ENCODE measurements at regions not wholly inside any gene's neighbourhood (a gene's known extent, or its start where the extent isn't known, plus 50 kb on each side); places are given as distances from the start of the nearest gene placed in this dataset.

DNA sequence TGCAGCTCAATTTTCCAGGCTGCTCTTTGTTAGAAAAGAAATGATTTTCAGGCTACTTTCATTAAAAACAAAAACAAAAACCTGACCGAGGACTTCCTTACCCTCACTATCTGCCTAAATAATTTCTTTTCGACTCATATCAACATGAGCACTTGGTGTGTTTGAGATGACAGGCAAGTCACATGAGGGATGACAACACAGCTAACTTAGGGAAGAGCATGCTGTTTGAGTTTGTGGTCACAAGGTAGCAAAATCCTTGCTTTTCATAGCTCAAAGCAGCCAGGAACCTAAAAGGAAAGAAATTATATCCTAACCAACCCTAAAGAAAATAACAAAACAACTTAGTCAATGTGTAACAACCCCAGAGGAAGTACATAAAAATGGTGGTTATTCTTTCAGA is 459.5 kb downstream of the KIF16B start:
- H3K27ac Mint-ChIP-seq: no peak overlapping the region
- H3K36me3 Mint-ChIP-seq (ENCODE audit: insufficient read depth): no peaks in the 10 kb centered on the region
- DNase-seq (ENCODE audit: low spot score, unreplicated experiment): no peak
- TF ChIP-seq, protein P1, sequence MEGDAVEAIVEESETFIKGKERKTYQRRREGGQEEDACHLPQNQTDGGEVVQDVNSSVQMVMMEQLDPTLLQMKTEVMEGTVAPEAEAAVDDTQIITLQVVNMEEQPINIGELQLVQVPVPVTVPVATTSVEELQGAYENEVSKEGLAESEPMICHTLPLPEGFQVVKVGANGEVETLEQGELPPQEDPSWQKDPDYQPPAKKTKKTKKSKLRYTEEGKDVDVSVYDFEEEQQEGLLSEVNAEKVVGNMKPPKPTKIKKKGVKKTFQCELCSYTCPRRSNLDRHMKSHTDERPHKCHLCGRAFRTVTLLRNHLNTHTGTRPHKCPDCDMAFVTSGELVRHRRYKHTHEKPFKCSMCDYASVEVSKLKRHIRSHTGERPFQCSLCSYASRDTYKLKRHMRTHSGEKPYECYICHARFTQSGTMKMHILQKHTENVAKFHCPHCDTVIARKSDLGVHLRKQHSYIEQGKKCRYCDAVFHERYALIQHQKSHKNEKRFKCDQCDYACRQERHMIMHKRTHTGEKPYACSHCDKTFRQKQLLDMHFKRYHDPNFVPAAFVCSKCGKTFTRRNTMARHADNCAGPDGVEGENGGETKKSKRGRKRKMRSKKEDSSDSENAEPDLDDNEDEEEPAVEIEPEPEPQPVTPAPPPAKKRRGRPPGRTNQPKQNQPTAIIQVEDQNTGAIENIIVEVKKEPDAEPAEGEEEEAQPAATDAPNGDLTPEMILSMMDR (IDR thresholded peaks at IDR 0.05; ENCODE audit: unreplicated experiment): no peak
- H3K9me3 Mint-ChIP-seq (ENCODE audit: low read depth): peaks cover 6% of the 10 kb centered on the region
- no peaks in the 10 kb centered on the region for H3K4me1 Mint-ChIP-seq (ENCODE audit: low read depth)
- H3K4me3 Mint-ChIP-seq (ENCODE audit: low read depth): no peak overlapping the region
- H3K27me3 Mint-ChIP-seq: no peaks in the 10 kb centered on the region

DNA sequence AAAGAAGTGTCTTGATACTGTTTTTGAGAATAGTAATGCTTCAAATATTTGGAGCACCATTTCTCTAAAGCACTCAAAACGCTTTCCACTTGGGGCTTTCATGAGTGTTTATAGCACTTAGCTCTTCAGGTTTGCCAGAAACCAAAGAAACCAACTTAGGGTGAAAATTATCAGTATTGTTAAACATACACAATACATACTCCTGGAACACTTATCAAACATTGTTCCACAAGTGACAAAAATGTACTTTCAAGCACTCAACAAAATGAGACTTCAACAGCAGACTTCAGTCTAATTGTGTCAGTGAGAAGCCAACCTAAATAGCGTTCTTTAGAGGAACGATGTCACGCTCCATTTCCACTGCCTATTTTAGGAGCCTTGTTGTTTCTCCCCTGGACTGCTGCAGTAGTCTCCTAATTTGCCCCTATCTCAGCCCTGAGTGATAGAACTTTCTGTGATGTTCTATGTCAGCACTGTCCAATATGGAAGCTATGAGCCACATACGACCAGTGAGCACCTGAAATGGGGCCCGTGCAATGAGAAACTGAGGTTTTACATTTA is 461.3 kb downstream of the KIF16B start:
- peaks cover 2% of the 10 kb centered on the region for H3K9me3 Mint-ChIP-seq (ENCODE audit: low read depth)
- TF ChIP-seq, protein P1 (IDR thresholded peaks at IDR 0.05; ENCODE audit: unreplicated experiment): no peak
- no peak for DNase-seq (ENCODE audit: low spot score, unreplicated experiment)
- H3K27ac Mint-ChIP-seq: no peak overlapping the region
- no peak overlapping the region for H3K4me3 Mint-ChIP-seq (ENCODE audit: low read depth)
- no peaks in the 10 kb centered on the region for H3K36me3 Mint-ChIP-seq (ENCODE audit: insufficient read depth)
- H3K4me1 Mint-ChIP-seq (ENCODE audit: low read depth): peaks cover 6% of the 10 kb centered on the region
- no peaks in the 10 kb centered on the region for H3K27me3 Mint-ChIP-seq

DNA sequence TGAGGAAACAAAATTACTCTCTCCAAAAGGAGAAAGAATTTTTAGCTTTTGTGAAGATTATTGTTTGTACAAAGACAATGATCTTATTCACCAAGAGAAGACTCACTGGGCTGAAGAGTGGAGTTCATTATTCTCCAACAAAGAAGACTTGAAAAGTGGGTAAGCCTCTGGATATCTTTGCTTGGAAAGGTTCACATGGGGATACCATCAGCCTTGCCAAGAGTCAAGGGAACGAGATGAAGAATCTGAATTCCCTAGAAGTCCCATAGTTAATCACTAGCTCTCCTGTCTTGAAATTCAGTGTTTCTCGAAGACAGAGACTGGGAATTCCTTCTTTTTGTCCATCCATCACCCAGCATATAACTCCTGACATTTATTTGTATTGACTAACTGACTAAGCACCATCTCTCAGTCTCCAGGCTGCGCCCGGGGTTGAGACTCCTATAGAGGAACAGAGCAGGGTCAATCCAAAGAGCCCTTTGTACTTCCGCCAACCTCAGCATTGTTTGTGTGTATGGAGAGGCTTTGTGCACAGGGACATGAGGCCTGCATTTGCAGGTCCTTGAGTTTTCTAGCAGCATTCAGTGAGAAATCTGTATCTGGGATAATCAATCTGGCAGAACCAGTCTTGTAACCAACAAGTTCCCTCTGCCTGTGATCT is 461.9 kb downstream of the KIF16B start:
- H3K4me1 Mint-ChIP-seq (ENCODE audit: low read depth): peaks cover 6% of the 10 kb centered on the region
- H3K27me3 Mint-ChIP-seq: no peaks in the 10 kb centered on the region
- DNase-seq (ENCODE audit: low spot score, unreplicated experiment): no peak
- H3K36me3 Mint-ChIP-seq (ENCODE audit: insufficient read depth): no peaks in the 10 kb centered on the region
- peaks cover 2% of the 10 kb centered on the region for H3K9me3 Mint-ChIP-seq (ENCODE audit: low read depth)
- TF ChIP-seq, protein P1 (IDR thresholded peaks at IDR 0.05; ENCODE audit: unreplicated experiment): no peak
- no peak overlapping the region for H3K4me3 Mint-ChIP-seq (ENCODE audit: low read depth)
- H3K27ac Mint-ChIP-seq: no peak overlapping the region

DNA sequence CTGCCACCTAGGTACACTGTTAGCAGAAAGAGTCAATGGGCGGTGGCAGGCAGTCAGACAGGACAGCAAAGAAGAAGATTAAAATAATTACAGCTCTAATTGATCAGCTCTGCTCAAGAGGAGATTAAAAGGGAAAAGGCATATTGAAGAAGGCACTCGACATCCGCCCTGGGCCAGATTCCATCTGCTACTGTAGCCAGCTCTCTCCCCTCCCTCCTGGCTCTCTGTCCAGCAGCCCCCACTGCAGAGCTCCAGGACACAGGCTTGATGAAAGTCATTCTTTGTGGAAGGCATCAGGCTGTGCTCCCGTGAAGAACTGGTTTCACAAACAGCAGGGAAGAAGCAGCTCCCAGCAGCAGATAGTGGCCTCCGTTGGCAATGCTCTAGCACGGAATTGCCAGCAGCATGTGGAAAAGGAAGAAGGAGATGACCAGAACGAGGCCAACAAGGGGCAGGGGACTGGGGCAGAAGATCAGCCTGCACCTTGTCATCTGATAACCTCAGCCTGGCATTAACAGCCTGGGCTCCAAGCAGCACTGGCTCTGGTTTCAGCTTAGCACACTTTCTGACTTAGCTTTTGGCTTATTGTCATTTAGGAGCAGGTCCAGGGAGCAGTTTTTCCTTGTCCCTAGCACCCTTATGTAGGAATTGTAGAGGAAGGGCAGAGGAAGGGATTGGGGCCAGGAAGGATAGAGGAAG is 465.9 kb downstream of the KIF16B start:
- TF ChIP-seq, protein P1 (IDR thresholded peaks at IDR 0.05; ENCODE audit: unreplicated experiment): no peak
- H3K27me3 Mint-ChIP-seq: no peaks in the 10 kb centered on the region
- no peaks in the 10 kb centered on the region for H3K36me3 Mint-ChIP-seq (ENCODE audit: insufficient read depth)
- H3K4me1 Mint-ChIP-seq (ENCODE audit: low read depth): peaks cover 6% of the 10 kb centered on the region
- DNase-seq (ENCODE audit: low spot score, unreplicated experiment): no peak
- H3K4me3 Mint-ChIP-seq (ENCODE audit: low read depth): no peak overlapping the region
- H3K9me3 Mint-ChIP-seq (ENCODE audit: low read depth): peaks cover 2% of the 10 kb centered on the region
- H3K27ac Mint-ChIP-seq: no peak overlapping the region

DNA sequence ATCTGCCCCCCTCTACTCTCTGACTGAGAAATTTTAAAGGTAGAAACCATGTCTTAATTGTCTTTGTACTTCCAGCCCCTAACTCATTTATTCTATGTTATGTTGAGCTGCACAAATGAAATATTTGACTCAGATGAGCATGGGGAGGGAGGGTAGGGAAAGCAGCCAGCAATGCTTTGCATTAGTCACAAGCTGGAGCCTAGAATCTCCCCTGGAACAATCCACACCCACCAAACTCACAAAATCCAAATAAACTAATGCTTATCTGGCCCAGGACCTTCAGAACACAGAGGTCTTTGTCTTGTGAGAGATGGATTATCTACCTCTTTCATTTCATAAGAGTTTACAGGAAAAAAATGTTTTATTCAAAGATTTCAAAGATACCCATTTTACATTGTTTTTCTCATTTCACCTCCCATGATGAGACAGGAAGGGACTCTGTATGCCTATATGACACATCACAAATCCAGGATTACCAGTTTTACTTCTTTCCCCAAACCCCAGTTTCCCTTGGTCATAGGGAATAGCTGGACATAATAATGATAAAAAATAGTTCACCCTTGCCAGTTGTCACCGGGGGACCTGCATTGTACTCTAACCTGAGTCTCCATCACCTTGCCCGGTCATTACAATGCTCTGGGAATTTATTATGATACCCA is 466.9 kb downstream of the KIF16B start:
- TF ChIP-seq, protein P1 (IDR thresholded peaks at IDR 0.05; ENCODE audit: unreplicated experiment): no peak
- DNase-seq (ENCODE audit: low spot score, unreplicated experiment): no peak
- Mint-ChIP-seq H3K36me3 (ENCODE audit: insufficient read depth) (no peaks in the 10 kb centered on the region), H3K4me3 (ENCODE audit: low read depth) (no peak overlapping the region), H3K9me3 (ENCODE audit: low read depth) (peaks cover 2% of the 10 kb centered on the region), H3K27me3 (no peaks in the 10 kb centered on the region), H3K27ac (no peak overlapping the region), H3K4me1 (ENCODE audit: low read depth) (peaks cover 6% of the 10 kb centered on the region)

All from progenitor cell of endocrine pancreas (in vitro differentiated cells).